HG02610 (cell line): ENCODE measurements at regions not wholly inside any gene's neighbourhood (a gene's known extent, or its start where the extent isn't known, plus 50 kb on each side); places are given as distances from the start of the nearest gene placed in this dataset.
A peak's percentile ranks its signal among the peaks of the same experiment; 100 is the strongest.
"Not testable (repeated sequence)": the region's sequence is repeated elsewhere in the genome, so short reads cannot be mapped to it uniquely, and the experiment has no call there.

Experiments
- ATAC-seq: cut with Tn5 transposase; IDR thresholded peaks from one replicate; pipeline ENCODE4 v1.9.1; 2021; ENCODE audit warnings: mild to moderate bottlenecking, moderate library complexity; ENCODE audit not compliant: unreplicated experiment

DNA sequence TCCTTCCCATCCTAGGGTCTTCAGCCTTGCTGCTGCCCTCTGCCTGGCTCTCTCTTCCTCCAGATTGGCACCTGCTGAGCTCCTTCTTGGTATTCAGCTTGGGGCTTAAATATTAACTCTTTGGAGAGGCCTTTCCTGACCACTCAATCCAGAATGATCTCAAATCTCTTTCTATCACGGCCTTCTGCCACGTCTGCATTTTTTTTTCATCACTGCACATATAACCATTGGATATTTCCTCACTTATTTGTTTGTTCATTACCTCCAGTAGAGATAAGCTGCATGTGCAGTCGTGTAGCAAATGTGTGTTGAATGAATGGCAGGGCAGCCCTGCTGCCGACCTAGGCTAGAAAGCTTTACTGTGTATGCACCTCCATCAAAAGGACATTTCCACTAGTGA lies 51.6 kb upstream of the MPP7 start:
- ATAC-seq: no peak

DNA sequence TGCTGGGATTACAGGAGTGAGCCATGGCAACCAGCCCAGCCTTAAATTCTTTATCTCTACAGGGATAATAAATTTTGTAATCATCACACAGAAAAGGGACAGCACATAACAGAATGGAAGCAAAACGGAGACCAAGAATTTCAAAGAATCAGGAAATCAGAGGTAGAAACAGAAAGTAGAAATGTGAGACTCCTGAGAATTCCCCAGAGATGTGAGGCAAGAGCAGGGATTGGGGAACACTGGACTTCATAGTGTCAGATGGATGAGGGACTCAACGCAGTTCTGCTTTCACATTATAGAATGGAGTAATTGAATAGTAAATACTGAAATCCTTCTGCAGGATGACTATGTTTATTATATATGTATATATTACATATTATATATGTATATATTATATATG lies 52.5 kb upstream of the MPP7 start:
- ATAC-seq: no peak

DNA sequence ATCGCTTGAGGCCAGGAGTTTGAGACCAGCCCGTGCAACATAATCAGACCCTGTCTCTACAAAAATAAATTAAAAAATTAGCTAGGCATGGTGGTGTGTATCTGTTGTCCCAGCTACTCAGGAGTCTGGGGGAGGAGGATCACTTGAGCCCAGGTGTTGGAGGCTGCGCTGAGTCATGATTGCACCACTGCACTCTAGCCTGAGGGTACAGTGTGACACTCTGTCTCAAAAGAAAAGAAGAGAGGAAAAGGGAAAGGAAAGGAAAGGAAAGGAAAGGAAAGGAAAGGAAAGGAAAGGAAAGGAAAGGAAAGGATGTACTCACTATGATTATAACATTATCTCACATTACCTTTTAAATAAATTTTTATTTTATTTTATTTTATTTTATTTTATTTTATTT lies 56.5 kb upstream of the MPP7 start:
- no peak for ATAC-seq

DNA sequence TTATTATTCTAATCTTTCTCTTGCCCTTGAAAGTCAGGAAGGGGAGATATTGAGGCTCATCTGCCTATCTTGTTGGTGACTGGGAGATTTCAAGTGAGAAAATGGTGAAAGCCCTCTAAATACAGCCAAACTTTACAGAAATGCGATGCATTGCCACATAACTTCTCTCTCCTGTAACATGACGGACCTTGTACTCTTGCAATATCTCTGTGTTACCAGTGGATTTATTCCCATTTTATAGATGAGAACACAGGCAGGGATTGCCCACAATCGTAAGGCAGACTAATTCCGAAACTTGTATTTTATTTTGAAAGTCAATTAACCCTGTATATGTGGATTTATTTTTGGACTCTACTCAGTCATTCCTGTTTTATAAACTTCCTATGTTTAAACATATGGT lies 57.3 kb upstream of the MPP7 start:
- ATAC-seq: no peak

DNA sequence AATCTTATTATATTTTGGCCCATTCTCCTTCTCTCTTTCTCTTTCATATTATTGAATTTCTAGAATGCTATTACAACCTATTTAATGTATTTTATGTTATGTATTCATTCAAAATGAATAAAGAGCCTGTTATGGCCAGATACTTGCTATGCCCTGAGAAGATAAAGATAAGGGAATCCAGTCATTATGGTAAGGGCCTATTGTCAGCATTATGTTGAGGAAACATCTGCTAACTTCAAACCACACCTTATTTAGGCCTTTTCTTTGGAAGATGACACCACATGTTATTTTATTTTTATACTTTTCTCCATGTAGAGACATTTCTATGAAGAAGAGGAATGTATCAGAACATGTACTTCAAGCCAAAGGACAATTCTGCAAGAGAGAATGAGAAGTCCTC lies 60.5 kb upstream of the MPP7 start:
- ATAC-seq: no peak

DNA sequence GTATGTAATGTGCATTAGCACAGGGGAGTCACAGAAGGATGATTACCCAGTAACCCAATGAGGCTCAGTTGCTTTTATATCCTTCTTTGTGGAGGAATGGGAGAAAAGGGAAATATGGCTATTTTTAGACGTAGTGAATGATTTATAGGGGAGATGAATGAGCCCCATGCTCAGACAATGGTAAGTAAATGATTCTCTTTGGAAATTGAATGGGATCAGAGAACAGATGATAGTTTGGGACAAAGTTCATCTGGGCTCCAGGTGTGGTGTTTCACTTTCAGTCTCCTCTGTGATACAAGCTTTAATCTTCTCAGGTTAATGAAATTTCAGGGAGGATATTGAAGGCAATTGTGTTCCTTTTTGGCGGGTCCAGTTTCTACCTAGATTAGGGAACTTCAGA lies 63.0 kb upstream of the MPP7 start:
- ATAC-seq: no peak

DNA sequence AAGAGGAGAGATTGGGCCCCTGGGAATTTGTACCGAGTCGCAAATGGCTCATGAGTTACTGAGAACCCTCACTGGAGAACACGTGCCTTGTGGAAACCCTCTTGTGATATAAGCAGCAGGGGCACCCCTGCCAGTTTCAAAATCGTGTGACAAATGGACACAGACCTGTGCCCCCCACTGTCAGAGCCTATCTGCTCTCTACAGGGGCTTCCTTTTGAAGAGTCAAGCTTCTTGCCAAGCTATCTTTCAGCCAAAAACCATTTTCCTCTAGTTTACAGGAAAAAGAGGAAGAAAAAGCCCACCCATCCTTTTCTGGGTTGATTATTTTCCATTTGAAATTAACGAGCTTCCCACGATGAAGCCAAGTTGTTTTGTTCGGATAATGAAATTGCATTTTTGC lies 64.1 kb upstream of the MPP7 start:
- ATAC-seq: no peak

DNA sequence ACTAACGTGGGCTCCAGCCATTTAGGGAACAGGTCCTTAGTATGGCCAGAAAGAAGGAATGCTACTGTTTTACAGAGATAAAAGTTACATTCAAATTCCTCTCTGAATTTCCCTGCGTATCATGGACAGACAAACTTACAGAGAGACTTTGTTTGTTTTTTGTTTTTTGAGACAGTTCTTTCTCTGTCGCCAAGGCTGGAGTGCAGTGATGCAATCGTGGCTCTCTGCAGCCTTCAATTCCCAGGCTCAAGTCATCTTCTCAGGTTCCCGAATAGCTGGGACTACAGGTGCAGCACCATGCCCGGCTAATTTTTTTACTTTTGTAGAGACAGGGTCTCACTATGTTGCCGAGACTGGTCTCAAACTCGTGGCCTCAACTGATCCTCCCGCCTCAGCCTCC lies 64.5 kb upstream of the MPP7 start:
- ATAC-seq: no peak

DNA sequence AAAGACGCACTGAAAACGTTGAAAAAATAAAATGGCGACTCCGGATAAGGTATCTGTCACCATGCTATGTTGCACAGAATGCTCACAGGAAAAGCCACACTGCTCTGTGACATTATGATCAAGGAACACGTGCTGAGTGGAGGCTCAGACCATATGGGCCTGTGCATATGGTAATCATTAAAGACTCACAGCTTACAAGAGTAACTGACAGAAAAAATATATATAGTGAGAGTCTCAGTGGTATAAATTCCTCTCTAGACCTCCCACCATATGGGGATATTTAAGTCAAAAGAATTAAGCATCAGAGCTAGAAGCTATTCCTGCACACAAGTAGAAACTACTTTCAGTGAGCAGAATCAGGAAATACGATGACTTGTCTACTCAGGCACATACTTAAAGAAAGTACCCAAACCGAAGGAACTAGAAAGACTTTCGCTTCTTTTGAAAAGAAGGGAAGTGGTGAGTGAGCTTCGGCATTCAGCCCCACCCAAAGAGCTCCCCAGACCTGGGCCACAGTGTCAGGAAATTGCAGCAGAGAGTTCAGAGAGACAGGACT lies 65.1 kb upstream of the MPP7 start:
- ATAC-seq: peak; percentile 97

DNA sequence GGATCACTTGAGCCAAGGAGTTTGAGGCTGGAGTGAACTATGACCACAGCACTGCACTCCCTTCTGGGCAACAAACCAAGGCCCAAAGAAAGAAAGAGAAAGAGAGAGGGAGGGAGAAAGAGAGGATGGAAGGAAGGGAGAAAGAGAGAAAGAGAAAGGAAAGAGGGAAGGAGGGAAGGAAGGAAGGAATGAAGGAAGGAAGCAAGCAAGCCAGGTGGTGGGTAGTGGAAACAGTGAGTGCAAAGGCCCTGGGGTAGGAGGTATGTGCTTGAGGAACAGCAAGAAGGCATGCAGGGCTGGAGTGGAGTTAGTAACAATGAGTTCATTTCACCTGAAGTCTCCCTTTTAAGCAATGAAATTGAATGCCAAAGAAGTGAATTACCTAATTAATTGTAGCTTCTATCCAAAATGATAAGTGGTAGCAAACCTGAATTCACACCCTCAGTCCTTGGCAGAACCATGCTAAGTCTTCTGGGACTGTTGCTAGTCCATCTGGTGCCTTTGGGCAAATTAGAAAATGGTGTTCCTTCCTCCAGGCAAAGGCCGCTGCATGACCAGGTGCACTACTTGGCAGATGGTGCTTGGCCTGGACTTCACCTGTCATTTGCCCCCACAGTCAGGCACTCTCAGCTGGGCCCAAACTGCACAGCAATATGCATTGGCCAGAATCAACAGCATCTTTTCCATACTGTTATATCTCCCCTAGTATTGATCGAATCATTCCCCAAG lies 67.4 kb upstream of the MPP7 start:
- ATAC-seq: no peak

DNA sequence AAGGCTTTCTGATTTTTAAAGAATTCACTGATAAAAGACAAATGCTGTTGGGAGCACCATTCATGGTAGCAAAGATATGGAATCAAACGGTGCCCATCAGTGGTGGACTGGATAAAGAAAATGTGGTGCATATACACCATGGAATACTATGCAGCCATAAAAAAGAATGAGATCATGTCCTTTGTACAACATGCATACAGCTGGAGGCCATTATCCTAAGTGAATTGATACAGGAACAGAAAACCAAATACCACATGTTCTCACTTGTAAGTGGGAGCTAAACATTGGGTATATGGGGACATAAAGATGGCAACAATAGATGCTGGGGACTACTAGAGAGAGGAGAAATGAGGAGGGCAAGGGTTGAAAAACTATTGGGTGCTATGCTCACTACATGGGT lies 68.8 kb upstream of the MPP7 start:
- ATAC-seq: not testable (repeated sequence)

DNA sequence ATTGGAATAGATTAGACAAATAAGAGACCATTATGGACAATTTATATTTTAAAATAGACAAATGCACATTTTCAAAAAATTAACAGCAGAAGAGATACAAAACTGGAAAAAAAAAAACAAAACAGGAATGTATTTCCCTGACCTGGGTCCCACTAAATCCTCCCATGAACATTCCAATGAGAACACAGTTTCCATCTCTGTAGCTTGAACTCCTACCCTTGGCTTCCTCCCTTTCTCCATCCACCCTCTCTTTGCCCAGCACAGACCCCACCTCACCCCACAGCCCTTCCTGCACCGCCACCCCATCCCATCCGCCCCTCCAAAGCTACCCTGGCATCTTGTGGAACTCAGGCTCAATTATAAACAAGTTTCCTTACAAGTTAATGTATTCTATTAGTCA lies 71.2 kb upstream of the MPP7 start:
- no peak for ATAC-seq

DNA sequence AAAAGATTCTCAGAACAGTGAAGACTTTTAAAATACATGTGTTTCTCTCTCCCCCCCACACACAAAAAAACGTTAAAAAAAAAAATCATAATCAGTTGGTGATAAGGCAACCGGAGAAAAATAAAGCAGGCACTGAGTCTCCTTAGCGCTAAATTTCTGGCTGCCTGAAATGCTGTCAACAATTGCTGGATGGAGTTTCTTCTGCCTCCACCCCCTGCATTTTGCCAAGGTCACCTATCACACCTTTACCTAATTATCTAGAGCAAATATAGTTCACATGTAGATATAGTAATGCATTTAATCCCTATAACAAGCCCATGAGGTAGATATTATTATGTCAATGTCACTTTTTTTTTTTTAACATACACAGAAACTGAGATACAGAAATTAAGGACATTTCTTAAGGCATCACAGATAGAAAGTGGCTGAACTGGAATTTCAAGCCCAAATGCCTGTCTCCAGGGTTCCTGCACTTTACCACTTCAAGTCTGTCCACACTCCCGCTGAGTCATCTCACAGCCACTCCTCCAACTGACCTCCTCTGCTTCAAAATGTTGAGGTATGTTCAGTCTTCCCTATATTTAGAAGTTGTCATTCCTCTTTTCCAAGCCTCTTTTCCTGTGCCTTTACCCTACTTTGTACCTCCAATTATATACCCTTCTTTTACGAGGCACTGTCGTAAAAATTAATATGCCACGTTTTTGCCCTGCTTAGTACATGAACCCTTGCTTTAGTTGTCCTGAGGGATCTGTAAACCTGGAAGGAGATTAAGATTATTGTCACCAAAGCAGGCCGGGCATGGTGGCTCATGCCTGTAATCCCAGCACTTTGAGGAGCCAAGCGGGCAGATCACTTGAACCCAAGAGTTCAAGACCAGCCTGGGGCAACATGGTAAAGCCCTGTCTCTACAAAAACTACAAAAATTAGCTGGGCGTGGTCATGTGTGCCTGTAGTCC lies 72.8 kb upstream of the MPP7 start:
- ATAC-seq: no peak

DNA sequence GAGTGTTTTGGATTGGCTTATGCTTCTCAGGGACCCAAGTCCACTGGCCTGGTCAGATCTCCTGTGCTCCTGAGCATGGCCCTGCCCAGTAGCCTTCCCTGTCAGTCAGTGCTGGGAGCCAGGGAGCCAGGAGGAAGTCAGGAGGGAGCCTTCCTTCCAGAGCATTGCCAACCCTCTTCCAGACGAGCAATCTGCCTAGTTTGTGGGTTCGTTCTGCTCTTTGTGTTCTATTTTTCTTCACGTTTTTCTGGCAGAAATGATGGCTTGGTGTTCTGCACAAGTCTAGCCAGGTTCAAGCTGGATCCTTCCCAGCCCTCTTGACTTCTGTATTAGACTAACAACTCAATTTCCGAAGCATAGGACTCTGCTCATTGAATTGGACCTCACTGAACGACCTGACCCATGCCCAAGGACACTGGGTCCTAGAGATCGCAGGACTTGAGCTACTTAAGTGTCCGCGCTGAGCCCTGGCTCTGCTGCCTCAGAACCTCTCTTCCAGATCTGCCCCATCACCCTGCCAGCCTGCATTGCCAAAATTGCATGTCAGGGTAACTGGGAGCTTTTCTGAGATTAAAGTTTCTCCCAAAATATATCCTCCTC lies 76.2 kb upstream of the MPP7 start:
- ATAC-seq: no peak

DNA sequence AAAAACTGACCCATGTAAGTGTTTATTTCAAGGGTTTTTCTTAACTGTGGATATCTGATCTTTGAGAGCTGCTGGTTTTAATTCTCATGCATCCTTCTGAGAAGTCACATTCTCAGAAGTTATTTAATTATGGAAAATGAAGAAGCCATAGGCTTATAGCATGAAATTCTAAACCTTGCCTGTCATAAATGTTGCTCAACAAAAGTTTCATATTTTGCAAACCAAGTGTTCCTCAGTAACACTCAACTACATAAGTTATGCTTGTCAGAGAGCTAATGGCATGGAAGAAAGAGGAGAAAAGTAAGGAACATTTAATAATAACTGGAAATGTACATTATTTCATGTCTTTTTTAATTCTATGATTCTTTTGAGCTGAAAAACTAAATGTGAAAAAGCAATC lies 78.6 kb upstream of the MPP7 start:
- ATAC-seq: no peak

DNA sequence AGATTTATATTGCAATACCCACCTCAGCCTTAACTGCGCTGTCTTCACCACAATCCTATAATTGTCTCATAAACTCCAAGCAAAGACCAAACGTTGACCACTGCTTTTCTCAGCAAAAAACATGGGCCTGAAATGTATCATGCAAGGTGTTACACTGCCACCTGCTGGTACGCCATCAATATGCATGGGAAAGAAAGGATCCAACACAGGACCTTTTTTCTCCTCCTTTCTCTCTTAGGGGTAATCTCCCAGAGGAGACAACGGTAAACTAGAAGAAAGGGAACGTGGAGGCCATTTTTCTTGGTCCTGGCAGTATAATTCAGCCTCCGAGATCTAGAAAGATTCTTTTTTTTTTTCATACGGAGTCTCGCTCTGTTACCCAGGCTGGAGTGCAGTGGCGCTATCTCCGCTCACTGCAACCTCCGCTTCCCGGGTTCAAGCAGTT lies 79.1 kb upstream of the MPP7 start:
- ATAC-seq: peak; percentile 58

DNA sequence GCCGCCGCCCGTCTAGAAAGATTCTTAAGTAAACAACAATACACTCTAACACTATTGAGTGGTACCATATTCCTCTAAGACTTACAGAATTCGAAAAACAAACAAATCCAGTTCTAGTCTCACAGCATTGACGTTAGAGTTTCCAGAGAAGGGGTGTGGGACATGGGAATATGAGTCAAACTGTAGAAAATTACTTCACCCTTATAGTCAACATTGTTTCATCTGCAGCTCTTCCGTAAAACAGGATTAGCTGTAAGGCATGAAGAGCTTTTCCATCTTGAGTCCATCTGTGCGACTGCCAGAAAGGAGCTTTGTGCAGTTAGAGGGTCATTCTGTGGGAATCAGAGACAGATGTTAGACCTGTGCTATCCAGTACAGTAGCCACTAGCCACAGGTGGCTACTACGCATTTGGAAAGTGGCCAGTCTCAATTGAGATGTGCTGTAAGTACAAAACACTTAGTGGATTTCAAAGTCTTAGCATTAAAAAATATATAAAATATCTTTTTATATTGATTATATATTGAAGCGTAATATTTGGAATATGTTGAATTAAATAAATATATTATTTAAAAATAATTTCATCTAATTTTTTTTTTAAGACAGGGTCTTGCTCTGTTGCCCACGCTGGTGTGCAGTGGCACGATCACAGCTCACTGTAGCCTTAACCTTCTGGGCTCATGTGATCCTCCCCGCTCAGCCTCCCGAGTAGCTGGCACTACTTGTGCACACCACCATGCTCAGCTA lies 79.8 kb upstream of the MPP7 start:
- no peak for ATAC-seq

DNA sequence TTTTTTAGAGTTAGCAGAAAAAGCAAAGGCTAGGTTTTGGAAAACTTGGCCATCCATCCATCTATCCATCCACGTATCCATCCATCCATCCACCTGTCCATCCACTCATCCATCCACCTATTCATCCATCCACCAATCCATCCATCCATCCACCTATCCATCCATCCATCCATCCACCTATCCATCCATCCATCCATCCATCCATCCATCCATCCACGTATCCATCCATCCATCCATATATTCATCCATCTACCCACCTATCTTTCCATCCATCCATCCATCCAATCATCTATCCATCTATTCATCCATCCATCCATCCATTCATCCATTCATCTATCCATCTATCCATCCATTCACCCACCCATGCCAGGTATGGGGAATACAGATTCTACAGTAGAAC lies 81.7 kb upstream of the MPP7 start:
- ATAC-seq: no peak

DNA sequence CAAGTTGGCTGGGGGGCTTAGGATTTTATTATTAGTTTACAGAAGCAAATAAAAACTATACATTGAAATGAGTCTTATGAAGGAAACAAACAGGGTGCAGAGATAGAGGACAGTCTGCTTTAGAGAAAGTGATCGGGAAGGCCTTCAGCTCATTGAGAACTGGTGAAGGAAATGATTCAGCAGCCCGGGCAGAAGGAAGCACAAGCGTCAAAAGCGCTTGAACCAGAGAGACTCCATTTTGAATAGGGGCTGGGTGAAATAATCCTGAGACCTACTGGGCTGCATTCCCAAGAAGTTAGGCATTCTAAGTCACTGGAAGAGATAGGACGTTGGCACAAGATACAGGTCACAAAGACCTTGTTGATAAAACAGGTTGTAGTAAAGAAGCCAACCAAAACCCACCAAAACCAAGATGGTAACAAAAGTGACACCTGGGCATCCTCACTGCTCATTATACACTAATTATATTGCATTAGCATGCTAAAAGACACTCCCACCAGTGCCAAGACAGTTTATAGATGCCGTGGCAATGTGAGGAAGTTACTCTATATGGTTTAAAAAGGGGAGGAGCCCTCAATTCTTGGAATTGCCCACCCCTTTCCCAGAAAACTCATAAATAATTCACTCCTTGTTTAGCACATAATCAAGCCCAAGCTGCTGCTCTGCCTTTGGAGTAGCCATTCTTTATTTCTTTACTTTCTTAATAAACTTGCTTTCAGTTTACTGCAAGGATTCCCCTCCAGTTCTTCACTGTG lies 83.1 kb upstream of the MPP7 start:
- ATAC-seq: no peak

DNA sequence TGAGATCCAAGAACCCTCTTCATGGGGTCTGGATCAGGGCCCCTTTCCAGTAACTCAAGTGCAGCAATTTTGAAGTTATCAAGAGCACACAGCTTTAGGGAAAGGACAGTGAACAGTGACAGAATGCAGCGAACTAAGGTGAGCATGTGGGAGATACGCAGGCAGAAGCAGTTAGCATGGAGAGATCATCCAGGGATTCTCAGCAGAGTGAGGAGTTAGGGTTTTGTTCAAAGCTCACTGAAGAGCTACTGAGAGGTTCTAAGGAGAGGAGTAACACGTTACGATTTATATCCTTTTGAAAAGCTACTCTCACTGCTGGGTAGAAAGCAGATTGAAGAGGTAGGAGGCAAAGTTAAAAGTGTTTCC lies 83.6 kb upstream of the MPP7 start:
- no peak for ATAC-seq
